Adrenal gland (tissue), 9 donors: ENCODE measurements at regions not wholly inside any gene's neighbourhood (a gene's known extent, or its start where the extent isn't known, plus 50 kb on each side); places are given as distances from the start of the nearest gene placed in this dataset.

ENCODE experiments used
- DNase-seq, 7 donors: peaks; one replicate each; pipeline ENCODE4 v3.0.0-alpha.2; 2019 to 2020
- H3K27ac ChIP-seq, 5 donors: fragments of 200-600 bp; sonication (generic) in 4 of 5; 1 replicate in 3 of 5; 2 replicates in 2 of 5; pipeline versions ENCODE4 v1.5.1 to v1.8.0; 2016 to 2020; ENCODE audit warnings: mild to moderate bottlenecking in 1 of 5
- H3K27me3 ChIP-seq: fragments of 200-600 bp; 2 replicates; pipeline ENCODE4 v1.8.0; 2021
- H3K36me3 ChIP-seq, 2 donors: fragments of 200-600 bp; replicated peaks in 1 of 2; 1 replicate in 1 of 2; 2 replicates in 1 of 2; pipeline versions ENCODE4 v1.5.1 to v1.8.0; 2018 to 2022
- H3K4me1 ChIP-seq, 2 donors: fragments of 200-600 bp; replicated peaks in 1 of 2; 1 replicate in 1 of 2; 2 replicates in 1 of 2; pipeline versions ENCODE4 v1.5.1 to v1.8.0; 2018 to 2021
- H3K4me3 ChIP-seq, 4 donors: fragments of 200-600 bp; sonication (generic) in 3 of 4; one replicate each; pipeline ENCODE4 v1.5.1; 2016 to 2018
- H3K9me3 ChIP-seq, 3 donors: fragments of 200-600 bp; sonication (generic) in 1 of 3; replicated peaks in 1 of 3; 1 replicate in 2 of 3; 2 replicates in 1 of 3; pipeline versions ENCODE4 v1.5.1 to v1.8.0; 2016 to 2021
- CTCF ChIP-seq, 6 experiments: fragments of 450-650 bp in 4 of 6; fragments of 200-600 bp in 2 of 6; sonication (generic) in 1 of 6; IDR thresholded peaks; 1 replicate in 5 of 6; 2 replicates in 1 of 6; pipeline versions ENCODE4 v1.5.1 to v1.8.0; 2016 to 2021; ENCODE audit warnings: antibody characterized with exemption in 6 of 6, mild to moderate bottlenecking in 2 of 6, moderate library complexity in 1 of 6
- POLR2A ChIP-seq, 2 donors: fragments of 450-650 bp; IDR thresholded peaks; one replicate each; pipeline ENCODE4 v1.6.1; 2017; ENCODE audit warnings: antibody characterized with exemption in 2 of 2, mild to moderate bottlenecking in 2 of 2, moderate library complexity in 1 of 2
- WGBS, 4 donors: extraction: QIAGEN DNeasy Blood & Tissue Kit in 2 of 4; methylation state at CpG; one replicate each; pipeline versions ENCODE4 v1.1.5 to v1.1.7; 2013 to 2017; 5-methylcytosine and 5-hydroxymethylcytosine counted together
- intact Hi-C, 2 donors: fragments of 100-400 bp; cut with DNase I; formaldehyde crosslinking; loops; one replicate each; pipeline versions ENCODE4 v1.14.1 to v1.15.0; 2022 to 2023
- donor health status: healthy with polysubstance abuse.
- donor health status: Bipolar disorder and iron deficiency.
- donor health status: DM: yes; HTN: yes; CAD: no.
- donor health status: DM: no; HTN: no; CAD: no.
- donor health status: DM: no; HTN: no; CAD: no.

GRCh38 chr3:22421589-22421988 is 670.6 kb upstream of the ZNF385D start:
- intact Hi-C loops = no loop called here
- Histone ChIP-seq H3K9me3 (no peaks in the 10 kb centered on the region), H3K36me3 (no peaks in the 10 kb centered on the region), H3K4me3 (no peak overlapping the region), H3K4me1 (no peaks in the 10 kb centered on the region), H3K27ac (no peak overlapping the region), H3K27me3 (no peaks in the 10 kb centered on the region)
- no peak for DNase-seq
- TF ChIP-seq POLR2A (IDR thresholded peaks at IDR 0.05) (no peak), CTCF (IDR thresholded peaks at IDR 0.05) (no peak)
- 48 to 70% (median 56%) methylated on average over 4 of the region's 4 CpGs for WGBS, 4 donors

- WGBS, 4 donors = 53 to 88% (median 65%) methylated on average over 1 of the region's 1 CpG
- Histone ChIP-seq H3K4me3 (no peak overlapping the region), H3K27ac (no peak overlapping the region), H3K36me3 (no peaks in the 10 kb centered on the region), H3K9me3 (no peaks in the 10 kb centered on the region), H3K4me1 (no peaks in the 10 kb centered on the region), H3K27me3 (no peaks in the 10 kb centered on the region)
- intact Hi-C loops = no loop called here
- TF ChIP-seq POLR2A (IDR thresholded peaks at IDR 0.05) = no peak
- TF ChIP-seq CTCF (IDR thresholded peaks at IDR 0.05) = no peak
- no peak for DNase-seq
Measured at GRCh38 chr3:22431334-22431733, 680.3 kb upstream of the ZNF385D start.

GRCh38 chr3:22439626-22440025 is 688.6 kb upstream of the ZNF385D start:
- intact Hi-C loops = no loop called here
- no peak overlapping the region for H3K4me3 ChIP-seq
- TF ChIP-seq POLR2A (IDR thresholded peaks at IDR 0.05) (no peak), CTCF (IDR thresholded peaks at IDR 0.05) (no peak)
- H3K27ac ChIP-seq = no peak overlapping the region
- no peaks in the 10 kb centered on the region for H3K27me3 ChIP-seq
- 71 to 79% (median 77%) methylated on average over 4 of the region's 4 CpGs for WGBS, 4 donors
- DNase-seq = no peak
- no peaks in the 10 kb centered on the region for H3K36me3 ChIP-seq
- no peaks in the 10 kb centered on the region for H3K9me3 ChIP-seq
- no peaks in the 10 kb centered on the region for H3K4me1 ChIP-seq

GRCh38 chr3:22441711-22442110 is 690.7 kb upstream of the ZNF385D start:
- no peaks in the 10 kb centered on the region for H3K36me3 ChIP-seq
- no peak for TF ChIP-seq CTCF (IDR thresholded peaks at IDR 0.05)
- TF ChIP-seq POLR2A (IDR thresholded peaks at IDR 0.05) = no peak
- DNase-seq = no peak
- intact Hi-C loops = no loop called here
- H3K27ac ChIP-seq = no peak overlapping the region
- no peak overlapping the region for H3K4me3 ChIP-seq
- H3K9me3 ChIP-seq = no peaks in the 10 kb centered on the region
- no peaks in the 10 kb centered on the region for H3K27me3 ChIP-seq
- 90 to 98% (median 93%) methylated on average over 2 of the region's 2 CpGs for WGBS, 4 donors
- no peaks in the 10 kb centered on the region for H3K4me1 ChIP-seq
